HAP-1 (cell line): ENCODE measurements at regions not wholly inside any gene's neighbourhood (a gene's known extent, or its start where the extent isn't known, plus 50 kb on each side); places are given as distances from the start of the nearest gene placed in this dataset.

ENCODE experiments used
- DNase-seq, 2 experiments: peaks; one replicate each; pipeline ENCODE4 v3.0.0-alpha.2; 2016 to 2020; ENCODE audit warnings: low spot score in 2 of 2
- H3K27me3 ChIP-seq: fragments of 250-450 bp; sonication (Bioruptor Pico); 2 replicates; pipeline ENCODE4 v1.5.1; 2020; ENCODE audit warnings: low read depth, mild to moderate bottlenecking, moderate library complexity
- H3K36me3 ChIP-seq: fragments of 250-450 bp; sonication (Bioruptor Pico); replicated peaks from 2 replicates; pipeline ENCODE4 v1.5.1; 2020; ENCODE audit warnings: mild to moderate bottlenecking
- H3K4me1 ChIP-seq: fragments of 250-450 bp; sonication (Bioruptor Pico); 2 replicates; pipeline ENCODE4 v1.5.1; 2020; ENCODE audit warnings: mild to moderate bottlenecking
- H3K4me3 ChIP-seq: fragments of 250-450 bp; sonication (Bioruptor Pico); 2 replicates; pipeline ENCODE4 v1.5.1; 2020; ENCODE audit warnings: mild to moderate bottlenecking, moderate library complexity
- H3K9me3 ChIP-seq: fragments of 250-450 bp; sonication (Bioruptor Pico); 2 replicates; pipeline ENCODE4 v1.5.1; 2020; ENCODE audit warnings: mild to moderate bottlenecking, moderate library complexity
- in situ Hi-C: fragments of 300-500 bp; cut with MboI; formaldehyde crosslinking; loops from 3 replicates; pipeline ENCODE4 v1.14.3; 2020; ENCODE audit warnings: low sequenced_read_pairs, inconsistent platforms, mixed read lengths

DNA sequence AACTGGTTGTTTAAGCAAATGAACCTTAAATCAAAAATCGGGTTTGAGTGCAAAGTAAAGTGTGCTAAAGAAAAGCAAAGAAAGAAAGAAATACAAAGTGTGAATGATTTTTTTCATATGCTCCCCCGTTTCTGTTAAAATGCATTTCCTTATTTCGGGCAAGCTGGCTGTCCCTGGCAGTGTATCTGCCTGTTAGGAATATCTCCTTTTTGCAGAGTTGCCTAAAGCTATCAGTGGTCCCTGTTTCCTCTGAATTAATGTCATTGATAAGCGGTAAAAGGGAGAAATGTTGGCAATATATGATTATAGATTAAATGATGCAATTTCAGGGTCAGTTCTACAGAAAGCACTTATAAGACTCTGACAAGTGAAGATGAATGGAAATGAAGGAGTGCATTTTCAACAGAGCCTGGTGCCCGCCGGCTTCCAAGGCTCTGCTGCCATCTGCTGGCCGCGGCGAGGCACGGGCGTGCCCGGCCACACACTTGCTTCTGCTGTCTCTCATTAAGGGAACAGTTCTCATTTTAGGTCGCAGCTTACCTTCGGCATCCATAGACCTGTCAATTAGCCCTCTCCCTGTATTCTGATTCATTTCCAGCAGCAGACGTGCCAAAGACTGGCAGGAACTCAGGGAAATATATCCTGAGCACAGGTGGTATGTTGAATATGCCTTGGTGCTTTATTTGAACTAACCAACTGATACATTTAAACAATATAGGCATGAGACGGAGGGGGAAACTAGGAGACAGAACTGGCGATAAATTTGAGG, 381.9 kb downstream of the C6orf118 start:
- peak; percentile 73 to 81 for DNase-seq
- Histone ChIP-seq H3K4me1 (no peaks in the 10 kb centered on the region), H3K9me3 (no peaks in the 10 kb centered on the region), H3K27me3 (no peaks in the 10 kb centered on the region), H3K4me3 (no peak overlapping the region), H3K36me3 (no peaks in the 10 kb centered on the region)
- in situ Hi-C loops = no loop called here

DNA sequence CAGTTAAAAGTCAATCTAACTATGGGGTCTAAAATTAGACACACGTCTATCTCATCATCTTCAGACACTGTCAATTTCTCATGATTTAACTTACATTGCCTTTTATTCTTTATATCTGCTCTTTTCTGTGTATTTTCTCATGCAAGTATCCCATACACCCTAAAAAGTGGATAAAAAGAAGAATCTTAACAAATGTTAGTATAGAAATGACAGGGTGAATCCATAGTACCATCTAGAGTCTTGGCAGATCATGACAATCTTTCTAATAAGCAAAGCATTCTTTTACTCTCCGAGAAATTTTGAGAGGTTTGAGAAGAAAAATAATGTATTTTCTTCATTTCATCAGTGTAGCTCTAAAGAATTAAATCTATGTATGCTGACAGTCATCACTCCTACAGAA, 382.7 kb downstream of the C6orf118 start:
- H3K9me3 ChIP-seq = no peaks in the 10 kb centered on the region
- no peak for DNase-seq
- no peaks in the 10 kb centered on the region for H3K27me3 ChIP-seq
- in situ Hi-C loops = no loop called here
- no peak overlapping the region for H3K4me3 ChIP-seq
- no peaks in the 10 kb centered on the region for H3K36me3 ChIP-seq
- H3K4me1 ChIP-seq = no peaks in the 10 kb centered on the region

DNA sequence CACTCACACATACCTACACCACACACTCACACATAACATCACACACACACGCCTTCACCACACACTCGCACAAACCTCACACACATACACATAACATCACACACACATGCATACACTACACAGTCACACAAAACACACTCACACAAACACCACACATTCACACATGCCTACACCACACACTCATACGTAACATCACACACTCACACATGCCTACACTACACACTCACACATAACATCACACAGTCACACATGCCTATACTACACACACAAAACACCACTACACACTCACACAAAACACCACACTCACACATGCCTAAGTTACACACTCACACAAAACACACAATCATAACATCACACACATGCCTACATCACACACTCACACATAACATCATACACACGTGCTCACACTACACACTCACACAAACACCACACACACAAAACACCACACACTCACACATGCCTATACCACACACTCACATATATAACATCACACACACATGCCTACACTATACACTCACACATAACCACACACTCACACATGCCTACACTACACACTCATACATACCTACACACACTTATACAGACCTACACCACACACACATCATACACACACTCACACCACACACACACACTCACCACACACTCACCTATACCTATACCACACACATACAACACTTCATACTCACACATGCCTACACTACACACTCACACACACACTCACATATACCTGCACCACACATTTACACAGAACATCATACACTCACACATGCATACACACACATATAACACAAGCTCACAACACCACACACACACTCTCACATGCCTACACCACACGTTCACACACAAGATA, 383.5 kb downstream of the C6orf118 start:
- no peaks in the 10 kb centered on the region for H3K36me3 ChIP-seq
- H3K27me3 ChIP-seq = no peaks in the 10 kb centered on the region
- no peak overlapping the region for H3K4me3 ChIP-seq

DNA sequence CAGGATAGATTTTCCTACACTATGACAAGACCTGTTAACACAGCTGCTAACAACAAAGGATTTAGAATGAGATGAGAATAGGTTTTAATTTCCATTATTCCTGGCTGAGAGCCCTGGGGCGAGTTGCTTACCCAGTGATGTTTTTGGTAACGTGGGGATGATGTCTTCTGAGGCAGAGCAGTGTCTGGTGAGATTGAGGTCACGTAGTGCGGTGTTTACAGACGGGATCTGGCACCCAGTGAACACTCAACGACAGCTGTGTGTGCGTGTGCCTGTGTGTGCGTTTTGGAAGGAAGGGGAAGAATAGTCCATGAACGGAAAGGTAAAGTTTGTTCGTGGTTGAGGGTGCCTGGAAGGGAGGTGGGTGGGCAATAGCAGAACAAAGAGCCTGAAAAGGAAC, 384.7 kb downstream of the C6orf118 start:
- Histone ChIP-seq H3K4me1 (no peaks in the 10 kb centered on the region), H3K27me3 (no peaks in the 10 kb centered on the region), H3K4me3 (no peak overlapping the region), H3K36me3 (no peaks in the 10 kb centered on the region), H3K9me3 (no peaks in the 10 kb centered on the region)
- in situ Hi-C loops = no loop called here
- no peak for DNase-seq

More for the DNA sequence above, 383.5 kb downstream of the C6orf118 start:
- no peak for DNase-seq
- in situ Hi-C loops = no loop called here
- no peaks in the 10 kb centered on the region for H3K9me3 ChIP-seq
- no peaks in the 10 kb centered on the region for H3K4me1 ChIP-seq

DNA sequence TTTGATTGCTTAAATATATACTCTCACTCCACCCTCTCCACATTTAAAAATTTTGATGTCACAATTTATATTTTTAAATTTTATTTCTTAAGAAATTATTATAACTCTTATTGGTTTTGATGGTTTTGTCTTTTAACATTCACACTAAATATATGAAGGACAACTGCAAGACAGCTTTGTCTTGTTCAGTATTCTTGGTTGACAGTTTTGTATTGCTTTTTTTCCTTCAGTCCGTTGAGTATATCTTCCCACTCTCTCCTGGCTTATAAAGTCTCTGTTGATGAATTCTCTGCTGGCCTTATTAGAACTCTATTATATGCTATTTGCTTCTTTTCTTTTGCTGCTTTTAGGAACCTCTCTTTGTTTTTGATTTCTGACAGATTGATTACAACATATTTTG, 392.2 kb downstream of the C6orf118 start:
- peaks cover under 1% of the 10 kb centered on the region; the same call in 1 of the 2 replicates for H3K4me1 ChIP-seq
- no peak for DNase-seq
- H3K9me3 ChIP-seq = no peaks in the 10 kb centered on the region
- in situ Hi-C loops = no loop called here
- H3K4me3 ChIP-seq = no peak overlapping the region
- H3K36me3 ChIP-seq = no peaks in the 10 kb centered on the region
- H3K27me3 ChIP-seq = no peaks in the 10 kb centered on the region

DNA sequence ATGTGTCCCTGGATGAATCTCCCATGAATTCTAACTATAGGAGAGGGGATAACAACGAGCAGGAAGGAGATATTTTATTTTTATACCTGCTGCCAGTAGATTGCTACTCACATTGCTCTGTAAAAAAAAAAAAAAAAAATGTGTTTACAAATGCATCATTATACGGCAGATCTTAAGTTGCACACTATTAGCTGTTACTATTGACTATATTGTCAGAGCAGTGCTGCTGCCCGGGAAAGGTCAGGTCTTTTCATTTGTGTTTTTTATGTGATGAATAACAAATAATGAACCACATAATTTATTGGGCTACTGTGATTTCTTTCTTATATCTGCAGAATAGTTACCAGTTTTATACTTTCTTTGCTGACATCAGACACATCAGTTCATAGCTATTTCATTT, 393.3 kb downstream of the C6orf118 start:
- H3K36me3 ChIP-seq = no peaks in the 10 kb centered on the region
- H3K4me3 ChIP-seq = no peak overlapping the region
- no peaks in the 10 kb centered on the region for H3K27me3 ChIP-seq
- peaks cover 5% of the 10 kb centered on the region for H3K4me1 ChIP-seq
- in situ Hi-C loops = no loop called here
- DNase-seq = no peak
- H3K9me3 ChIP-seq = no peaks in the 10 kb centered on the region

DNA sequence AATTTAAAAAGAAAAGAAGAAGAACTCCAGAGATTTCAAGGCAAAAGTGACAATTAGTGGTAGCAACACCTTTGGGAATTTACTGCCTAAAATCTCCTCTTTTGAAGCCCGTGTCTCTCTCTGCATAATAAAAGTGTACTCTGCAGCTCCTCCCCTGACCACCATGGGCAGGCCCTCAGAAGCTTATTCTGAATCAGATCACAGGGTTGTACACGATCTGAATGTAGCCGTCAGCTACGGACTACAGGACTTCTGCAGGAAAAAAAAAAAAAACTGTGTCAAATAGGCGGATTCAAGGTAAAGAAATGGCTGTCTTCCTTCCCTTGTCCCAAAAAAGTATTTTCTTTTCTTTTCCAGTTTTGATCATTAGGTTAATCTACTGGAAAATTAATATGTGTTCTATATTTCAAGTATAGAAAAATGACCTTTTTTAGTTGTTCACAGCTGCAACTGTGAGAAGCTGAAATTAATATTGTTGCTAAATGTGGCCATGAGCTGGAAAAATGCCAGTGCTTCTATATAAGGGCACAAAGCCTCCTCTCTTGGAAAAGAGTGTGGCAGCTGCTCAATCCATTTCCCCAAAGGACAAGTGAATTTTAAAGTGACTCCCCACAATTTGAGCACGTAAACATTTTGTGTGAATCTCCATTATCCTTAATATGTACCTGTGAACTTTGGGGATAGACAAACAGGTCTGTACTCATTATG, 397.4 kb downstream of the C6orf118 start:
- Histone ChIP-seq H3K27me3 (no peaks in the 10 kb centered on the region), H3K36me3 (no peaks in the 10 kb centered on the region), H3K4me1 (peaks cover 5% of the 10 kb centered on the region), H3K4me3 (no peak overlapping the region), H3K9me3 (no peaks in the 10 kb centered on the region)
- DNase-seq = peak; percentile 44 to 47
- in situ Hi-C loops = no loop called here

DNA sequence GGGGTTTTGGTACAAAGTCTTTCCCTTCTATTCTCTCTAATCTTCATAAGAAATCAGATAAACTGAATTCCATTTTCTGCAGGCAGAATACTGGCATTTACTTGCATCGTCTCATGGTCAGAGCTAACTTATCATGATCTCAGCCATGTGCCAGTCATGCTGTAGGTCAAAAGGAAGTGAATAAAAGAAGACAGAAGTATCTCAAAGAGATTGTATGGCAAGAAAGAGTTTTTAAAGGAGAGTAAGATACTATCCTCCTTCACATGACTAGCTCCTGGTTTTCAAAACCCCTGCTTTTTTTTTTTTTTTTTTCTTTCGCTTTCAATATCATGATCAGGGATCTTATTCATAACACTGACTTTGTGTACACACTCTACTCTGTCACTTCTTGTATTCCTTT, 398.3 kb downstream of the C6orf118 start:
- no peaks in the 10 kb centered on the region for H3K36me3 ChIP-seq
- H3K27me3 ChIP-seq = no peaks in the 10 kb centered on the region
- in situ Hi-C loops = no loop called here
- H3K4me3 ChIP-seq = no peak overlapping the region
- no peaks in the 10 kb centered on the region for H3K9me3 ChIP-seq
- peaks cover 5% of the 10 kb centered on the region for H3K4me1 ChIP-seq
- DNase-seq = no peak

DNA sequence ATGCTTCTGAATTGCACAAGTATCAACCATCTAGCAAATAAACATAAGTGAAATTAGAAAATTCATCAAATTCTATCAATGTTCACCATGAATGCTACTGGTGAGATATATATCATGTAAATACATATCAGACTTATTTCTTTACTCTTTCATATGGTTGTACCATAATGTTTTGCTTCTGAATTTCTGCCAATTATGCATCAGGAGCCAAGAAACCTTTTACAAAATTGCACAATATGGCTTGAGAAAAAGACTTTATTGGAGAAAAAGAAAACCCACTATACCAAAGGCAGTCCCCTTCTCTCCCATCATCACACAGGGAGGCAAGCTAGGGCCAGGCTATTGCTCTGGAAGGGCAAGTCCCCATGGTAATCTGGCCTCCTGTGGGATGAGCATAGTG, 402.6 kb downstream of the C6orf118 start:
- DNase-seq = no peak
- no peak overlapping the region for H3K4me3 ChIP-seq
- no peaks in the 10 kb centered on the region for H3K9me3 ChIP-seq
- peaks cover 2% of the 10 kb centered on the region; the same call in 1 of the 2 replicates for H3K4me1 ChIP-seq
- in situ Hi-C loops = no loop called here
- H3K36me3 ChIP-seq = no peaks in the 10 kb centered on the region
- H3K27me3 ChIP-seq = no peaks in the 10 kb centered on the region

DNA sequence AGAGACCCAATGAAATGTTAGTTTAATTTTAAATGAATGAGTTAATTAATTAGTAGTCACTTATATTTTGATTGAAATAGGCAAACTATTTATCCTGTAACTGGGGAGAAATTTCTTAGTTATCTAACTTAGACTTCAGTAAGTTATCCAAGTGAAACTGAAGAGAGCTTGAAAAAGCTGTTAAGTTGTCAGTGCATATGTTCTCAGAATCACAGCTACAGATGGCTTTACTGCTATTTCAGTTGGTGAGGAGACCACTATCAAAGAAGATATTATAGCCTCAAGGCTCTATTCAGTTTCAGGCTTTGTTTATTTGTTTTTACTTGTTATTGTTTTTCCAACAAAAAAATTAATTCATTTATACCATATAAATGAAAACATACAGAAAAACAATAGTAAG, 404.1 kb downstream of the C6orf118 start:
- H3K4me1 ChIP-seq = no peaks in the 10 kb centered on the region
- no peak for DNase-seq
- in situ Hi-C loops = no loop called here
- no peaks in the 10 kb centered on the region for H3K27me3 ChIP-seq
- no peak overlapping the region for H3K4me3 ChIP-seq
- no peaks in the 10 kb centered on the region for H3K9me3 ChIP-seq
- H3K36me3 ChIP-seq = no peaks in the 10 kb centered on the region

DNA sequence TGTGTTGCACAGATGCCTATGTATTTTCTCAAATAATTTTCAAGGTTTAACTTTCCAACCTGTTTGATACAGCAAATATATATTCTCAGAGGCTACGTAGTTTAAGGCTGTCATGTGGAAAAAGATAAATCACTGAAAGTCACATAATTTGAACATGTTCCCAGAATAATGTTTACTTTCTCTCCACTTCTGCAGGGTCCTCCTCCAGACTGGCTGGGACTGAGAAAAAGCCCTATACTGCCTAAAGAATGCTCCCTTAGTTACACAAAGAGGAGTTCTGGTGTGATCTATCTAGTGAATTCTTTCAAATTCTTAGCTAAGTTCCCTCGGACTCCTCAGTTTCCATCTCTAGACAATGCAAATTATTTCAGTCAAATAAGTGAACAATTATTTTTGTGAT, 411.0 kb downstream of the C6orf118 start:
- no peak for DNase-seq
- no peak overlapping the region for H3K4me3 ChIP-seq
- H3K4me1 ChIP-seq = no peaks in the 10 kb centered on the region
- H3K27me3 ChIP-seq = no peaks in the 10 kb centered on the region
- H3K36me3 ChIP-seq = no peaks in the 10 kb centered on the region
- in situ Hi-C loops = no loop called here
- H3K9me3 ChIP-seq = no peaks in the 10 kb centered on the region

DNA sequence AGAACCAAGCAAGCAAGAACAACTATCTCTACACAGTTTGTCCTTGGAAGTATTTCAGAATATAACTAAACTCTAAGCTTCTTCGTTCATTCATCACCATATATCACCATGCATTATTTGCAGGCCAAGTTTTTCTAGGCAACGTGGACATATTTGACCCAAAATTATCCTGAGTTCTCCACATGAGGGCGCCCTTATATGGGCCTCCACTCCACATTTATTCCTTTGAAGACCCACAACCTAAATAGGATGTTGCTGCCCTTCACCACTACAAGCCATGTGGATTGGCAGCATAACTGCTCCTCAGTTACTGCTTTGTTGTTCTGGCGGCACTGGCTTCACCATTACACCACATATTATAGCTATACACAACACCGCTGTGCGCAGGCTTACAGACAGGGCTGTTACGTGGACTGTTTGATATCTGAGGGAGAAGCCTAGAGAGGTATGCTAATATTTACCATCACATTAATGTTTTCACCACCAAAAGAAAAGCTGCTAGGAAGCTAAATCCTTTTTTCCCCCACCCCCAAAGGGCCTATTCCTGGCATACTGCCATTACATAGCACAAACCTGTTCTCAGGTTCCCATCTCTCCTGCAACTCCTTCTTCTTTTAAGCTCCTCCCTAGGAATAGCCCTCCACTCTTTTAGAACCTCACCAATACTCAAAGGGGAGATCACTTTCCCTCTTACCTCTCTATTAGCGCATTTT, 411.7 kb downstream of the C6orf118 start:
- DNase-seq = peak in 1 of 2 experiments; percentile 20
- no peaks in the 10 kb centered on the region for H3K4me1 ChIP-seq
- no peak overlapping the region for H3K4me3 ChIP-seq
- H3K9me3 ChIP-seq = no peaks in the 10 kb centered on the region
- no peaks in the 10 kb centered on the region for H3K27me3 ChIP-seq
- in situ Hi-C loops = no loop called here
- no peaks in the 10 kb centered on the region for H3K36me3 ChIP-seq

DNA sequence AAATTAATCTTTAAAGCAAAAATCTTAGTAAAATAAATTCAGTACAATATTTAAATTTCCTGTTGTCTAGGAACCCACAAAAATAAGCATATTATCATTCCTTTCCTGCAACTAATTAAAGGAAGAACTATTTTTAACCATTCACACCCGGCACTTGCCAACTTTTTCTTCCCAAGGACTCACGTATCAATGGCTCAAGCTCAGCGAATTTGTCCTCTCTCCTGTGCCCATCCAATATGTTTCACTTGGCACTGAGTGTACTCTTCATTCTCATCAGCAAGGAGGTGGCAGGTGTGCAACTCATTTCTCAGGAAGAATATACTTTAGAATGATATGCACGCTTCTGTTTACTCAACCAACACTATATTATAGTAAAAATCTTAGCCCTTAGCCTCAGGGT, 419.4 kb downstream of the C6orf118 start:
- Histone ChIP-seq H3K4me3 (no peak overlapping the region), H3K27me3 (no peaks in the 10 kb centered on the region), H3K4me1 (peaks cover 3% of the 10 kb centered on the region; the same call in 1 of the 2 replicates), H3K36me3 (no peaks in the 10 kb centered on the region), H3K9me3 (no peaks in the 10 kb centered on the region)
- in situ Hi-C loops = no loop called here
- DNase-seq = no peak
